ENCODE measurements at regions not wholly inside any gene's neighbourhood (a gene's known extent, or its start where the extent isn't known, plus 50 kb on each side); places are given as distances from the start of the nearest gene placed in this dataset.

DNA sequence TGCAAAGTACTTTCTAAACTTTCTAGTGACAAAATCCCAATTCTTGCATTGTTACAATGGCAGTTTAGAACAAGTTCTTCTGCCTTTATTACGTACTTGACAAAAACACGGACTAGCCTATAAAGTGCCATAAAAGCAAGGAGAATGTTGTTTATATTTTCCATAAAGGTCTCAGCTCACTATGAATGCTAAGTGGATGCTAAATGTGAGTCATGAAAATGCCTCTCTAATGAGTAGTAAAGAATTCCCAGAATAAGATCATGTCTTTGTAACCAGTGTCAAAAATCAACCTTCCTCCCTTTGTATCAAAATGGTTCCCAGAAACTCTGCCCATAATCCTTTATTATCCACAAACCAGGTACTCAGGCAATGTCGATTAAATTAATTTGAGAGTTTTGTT lies 539.8 kb upstream of the SLIT2 start:
- DNase-seq (ENCODE audit: low read depth) = peak; percentile 44

DNA sequence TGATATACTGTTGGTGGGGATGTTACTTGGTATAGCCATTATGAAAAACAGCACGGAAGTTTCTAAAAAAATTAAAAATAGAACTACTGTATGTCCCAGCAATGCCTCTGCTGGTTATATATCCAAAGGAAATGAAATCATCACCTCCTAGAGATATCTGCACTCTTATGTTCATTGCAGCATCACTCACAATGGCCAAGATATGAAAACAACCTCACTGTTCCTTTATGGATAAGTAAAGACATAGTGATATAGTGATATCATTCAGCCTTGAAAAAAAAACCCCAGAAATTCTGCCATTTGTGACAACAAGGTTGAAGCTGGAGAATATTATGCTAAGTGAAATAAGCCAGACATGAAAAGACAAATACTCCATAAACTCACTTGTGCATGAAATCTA lies 543.8 kb upstream of the SLIT2 start:
- no peak for DNase-seq (ENCODE audit: low read depth)

DNA sequence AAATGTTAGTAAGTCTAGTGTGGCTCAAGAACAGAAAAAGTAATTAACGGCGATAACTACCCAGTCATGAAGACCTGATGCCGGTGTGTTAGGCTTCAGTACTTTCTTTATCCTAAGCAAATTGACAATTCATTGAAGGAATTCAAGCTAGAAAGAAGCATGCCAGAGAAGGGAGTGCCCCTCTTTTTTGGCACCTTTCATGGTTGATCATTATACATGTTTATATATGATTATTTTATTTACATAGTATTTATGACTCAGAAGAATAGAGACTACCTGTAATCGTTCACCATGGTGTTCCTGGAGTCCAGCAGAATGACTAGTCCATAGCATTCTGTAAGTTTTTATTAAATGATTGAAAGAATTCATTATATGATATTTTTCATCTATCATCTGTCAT lies 548.3 kb upstream of the SLIT2 start:
- DNase-seq (ENCODE audit: low read depth) = no peak

DNA sequence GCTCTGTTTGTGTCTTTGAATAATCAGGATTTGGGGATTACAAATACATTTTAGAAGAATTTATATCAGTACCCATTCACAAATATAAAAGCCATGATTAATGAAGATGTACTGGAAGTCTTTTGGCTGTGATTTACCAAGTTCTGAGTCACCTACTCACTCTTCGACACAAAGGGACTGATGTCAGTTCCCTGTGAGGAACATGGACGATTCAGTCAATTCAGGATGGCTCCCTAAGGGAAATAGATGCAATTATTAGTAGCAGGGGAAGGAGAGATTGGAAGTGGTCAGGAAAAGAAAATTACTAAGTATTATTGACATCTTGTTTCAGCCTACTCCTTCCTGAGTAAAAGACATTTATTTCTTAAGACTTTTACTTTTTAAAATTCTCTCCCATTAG lies 550.7 kb upstream of the SLIT2 start:
- no peak for DNase-seq (ENCODE audit: low read depth)

DNA sequence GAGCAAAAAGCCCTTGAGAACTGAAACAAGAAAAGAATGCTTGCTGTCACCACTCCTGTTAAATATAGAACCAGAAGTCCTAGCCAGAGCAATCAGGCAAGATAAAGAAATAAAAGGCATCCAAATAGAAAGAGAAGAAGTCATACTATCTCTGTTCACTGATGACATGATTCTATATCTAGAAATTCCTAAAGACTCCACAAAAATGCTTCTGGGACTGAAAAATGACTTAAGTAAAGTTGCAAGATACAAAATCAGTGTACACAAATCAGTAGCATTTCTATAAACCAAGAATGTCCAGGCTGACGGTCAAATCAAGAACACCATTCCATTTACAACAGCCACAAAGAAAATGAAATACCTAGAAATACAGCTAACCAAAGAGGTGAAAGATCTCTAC lies 552.7 kb upstream of the SLIT2 start:
- DNase-seq (ENCODE audit: low read depth) = no peak

DNA sequence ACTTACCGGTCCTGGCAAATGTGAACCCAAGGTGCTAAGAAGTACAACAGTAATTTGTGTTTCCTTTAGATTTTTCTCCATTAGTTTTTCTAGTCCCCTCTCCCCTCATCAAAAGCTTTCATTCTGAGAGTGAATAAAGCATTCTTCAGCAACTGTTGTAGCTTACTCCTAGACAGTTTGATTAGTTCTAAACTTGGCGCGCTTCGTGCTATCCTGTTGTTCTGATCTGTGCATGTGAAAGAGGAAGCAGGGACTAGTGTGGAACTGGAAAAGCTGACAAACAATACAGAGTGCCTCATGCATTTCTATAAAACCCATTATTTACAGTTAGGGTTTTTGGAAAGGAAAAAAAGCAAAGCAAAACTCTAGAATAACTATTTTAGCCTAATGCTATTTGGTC lies 556.9 kb upstream of the SLIT2 start:
- DNase-seq (ENCODE audit: low read depth) = no peak

DNA sequence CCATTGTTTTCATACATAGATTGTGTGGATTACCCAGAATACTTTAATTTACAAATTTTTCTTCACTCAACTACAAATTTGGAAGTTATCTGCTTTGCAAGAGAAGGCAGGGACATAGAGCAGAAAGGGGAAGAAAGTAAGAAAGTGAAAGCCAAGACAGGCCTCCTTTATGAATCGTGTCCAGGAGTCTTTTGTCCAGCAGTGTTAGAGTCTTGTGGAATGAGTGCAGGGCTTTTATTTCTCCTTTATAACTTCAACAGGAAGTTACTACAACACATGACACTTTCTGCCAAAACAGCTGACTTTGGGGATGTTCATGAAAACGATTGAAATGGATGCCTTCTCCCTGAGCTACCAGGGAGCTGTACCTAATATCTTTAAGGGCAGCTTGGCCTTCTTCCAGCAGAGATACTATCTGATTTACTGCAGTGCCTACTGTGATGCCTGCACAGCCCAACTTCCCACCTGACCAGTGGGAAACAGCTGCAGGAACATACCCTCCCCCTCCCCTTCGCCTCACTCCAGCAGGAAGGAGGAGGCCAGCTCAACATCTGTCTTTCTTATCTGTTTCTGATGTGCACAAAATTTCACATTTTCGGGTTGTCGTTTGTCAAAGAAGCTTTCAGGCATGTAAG lies 557.7 kb upstream of the SLIT2 start:
- no peak for DNase-seq (ENCODE audit: low read depth)

DNA sequence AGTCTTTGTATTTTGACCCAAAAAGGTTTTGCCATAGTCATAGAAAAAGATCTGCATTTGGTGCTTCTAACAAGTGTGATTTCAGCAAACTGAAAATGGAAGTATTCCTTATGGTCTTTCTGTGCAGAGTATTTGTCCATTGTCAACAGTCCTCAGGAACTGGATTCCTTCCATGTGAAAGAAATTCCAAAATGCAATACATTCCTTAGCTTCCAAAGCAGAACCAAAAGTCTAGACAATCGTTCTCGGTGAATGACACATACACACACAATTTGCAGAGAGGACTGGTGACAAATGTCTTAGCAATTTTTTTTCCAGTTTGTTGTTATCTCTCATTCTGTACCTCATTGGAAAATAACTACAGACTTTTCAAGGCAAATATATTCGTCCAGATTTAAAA lies 562.2 kb upstream of the SLIT2 start:
- DNase-seq (ENCODE audit: low read depth) = peak; percentile 80

DNA sequence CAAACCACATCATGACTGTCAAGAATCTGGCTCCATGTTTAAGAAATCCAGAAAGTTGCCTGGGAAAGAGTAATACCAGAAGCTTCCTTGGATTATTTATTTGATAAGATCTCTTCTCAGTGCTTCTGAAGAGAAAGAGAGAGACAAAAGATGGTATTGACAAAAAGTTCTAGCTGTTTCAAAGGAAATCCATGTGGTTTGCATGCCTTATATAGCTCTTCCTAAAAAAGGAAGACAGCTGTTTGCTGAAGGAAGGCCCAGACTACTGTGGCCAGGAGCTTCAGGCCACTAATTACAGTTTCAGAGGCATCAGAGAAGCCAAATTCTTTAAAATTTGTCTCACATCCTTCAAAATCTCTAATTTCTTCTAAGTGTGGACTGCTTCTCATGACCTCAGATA lies 565.2 kb upstream of the SLIT2 start:
- DNase-seq (ENCODE audit: low read depth) = no peak

DNA sequence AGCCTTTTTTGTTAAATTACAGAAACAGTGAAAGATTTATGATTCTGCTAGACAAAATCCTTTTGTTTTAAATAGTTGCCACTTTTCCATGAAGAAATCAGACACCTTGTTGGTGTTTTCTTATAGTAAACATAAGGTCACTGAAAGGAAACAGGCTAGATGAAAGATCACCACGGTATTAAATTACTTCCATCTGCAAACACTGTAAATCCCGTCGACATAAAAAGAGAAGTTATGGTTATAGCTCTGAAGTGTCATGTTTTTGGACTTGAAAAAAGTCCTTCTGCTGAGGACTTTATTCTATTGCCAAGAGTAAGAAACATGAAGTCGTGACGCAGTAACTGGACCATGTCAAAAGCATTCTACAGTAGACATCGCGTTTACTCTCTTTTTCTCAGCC lies 567.6 kb upstream of the SLIT2 start:
- DNase-seq (ENCODE audit: low read depth) = no peak

DNA sequence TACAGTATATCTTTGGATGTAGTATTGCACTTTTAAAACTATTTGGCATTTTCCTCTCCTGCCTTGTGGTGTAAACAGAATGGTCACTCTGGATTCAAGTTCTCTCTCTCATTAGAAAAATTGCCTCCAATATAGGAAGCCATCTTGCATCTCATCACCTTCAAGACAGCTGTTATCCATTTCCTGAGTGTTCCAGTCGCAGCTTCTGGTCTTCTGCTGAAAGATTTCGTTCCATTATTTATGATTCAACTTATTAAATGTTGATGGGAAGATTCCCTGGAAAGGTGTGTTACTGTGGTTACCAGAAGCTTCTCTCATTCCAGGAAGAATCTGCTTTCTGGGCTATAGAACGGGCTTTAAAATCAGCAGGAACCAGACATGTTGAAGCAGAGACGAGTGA lies 568.3 kb upstream of the SLIT2 start:
- DNase-seq (ENCODE audit: low read depth) = no peak

DNA sequence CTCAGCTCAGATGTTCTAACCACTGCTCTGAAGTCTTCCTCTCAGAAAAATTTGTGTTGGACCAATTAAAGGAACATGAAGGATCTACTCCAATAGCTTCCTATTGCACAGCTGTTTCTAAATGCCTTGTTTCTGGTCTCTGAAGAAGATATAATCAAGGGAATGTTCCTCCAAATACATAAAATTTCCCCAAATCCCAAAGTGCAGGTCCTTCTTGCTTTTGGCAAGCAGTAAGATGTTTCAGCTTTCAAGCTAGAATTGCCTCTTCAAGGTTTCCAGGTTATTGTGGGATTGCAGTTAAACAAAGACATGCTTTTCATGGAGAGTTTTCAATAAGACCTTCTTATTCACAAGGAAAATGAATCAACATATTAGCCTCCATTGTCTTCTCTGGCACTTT lies 574.5 kb upstream of the SLIT2 start:
- no peak for DNase-seq (ENCODE audit: low read depth)

DNA sequence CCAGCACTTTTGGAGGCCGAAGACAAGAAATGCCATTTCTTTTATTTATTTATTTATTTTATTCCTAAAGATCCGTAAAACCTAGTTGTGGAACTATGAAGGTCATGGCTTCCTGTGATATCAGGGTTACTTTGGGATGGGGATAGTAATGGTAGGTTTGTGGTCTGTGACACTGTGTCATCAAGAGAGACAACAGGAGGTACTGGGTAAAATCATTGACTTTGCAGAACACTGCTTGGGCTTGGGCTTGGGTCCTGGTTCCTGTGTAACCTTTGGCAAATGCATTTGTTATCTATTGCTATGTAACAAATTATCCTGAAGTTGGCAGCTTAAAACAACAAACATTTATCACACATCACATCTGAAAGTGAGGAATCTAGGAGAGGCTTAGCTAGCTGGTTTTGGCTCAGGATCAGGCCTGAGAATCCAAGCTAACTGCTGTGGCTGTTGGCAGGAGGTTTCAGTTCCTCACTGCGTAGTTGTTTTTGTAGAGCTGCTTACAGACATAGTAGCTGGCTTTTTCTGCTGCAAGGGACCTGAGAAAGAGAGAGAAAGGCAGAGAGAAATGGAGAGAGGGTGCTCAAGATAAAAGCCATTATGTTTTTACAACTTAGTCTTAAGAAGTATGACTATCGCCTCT lies 576.4 kb upstream of the SLIT2 start:
- DNase-seq (ENCODE audit: low read depth) = peak; percentile 9

DNA sequence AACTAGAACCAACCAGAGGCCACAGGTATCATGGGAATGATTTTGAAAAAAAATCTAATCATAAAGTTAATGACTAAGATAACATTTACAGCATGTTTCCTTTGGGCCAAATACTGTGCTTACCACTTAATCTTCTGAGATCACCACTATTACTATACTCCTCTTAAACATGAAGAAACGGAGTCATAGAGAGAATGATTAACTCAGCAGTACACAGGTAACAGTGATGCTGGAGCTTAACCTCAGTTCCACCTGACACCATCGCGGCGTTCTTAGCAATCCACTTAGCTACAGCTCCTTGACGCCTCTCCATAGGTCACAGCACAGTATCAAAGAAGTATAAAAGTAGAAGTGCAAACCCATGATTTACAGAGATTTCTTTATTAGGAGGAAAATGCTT lies 592.6 kb upstream of the SLIT2 start:
- no peak for DNase-seq (ENCODE audit: low read depth)

DNA sequence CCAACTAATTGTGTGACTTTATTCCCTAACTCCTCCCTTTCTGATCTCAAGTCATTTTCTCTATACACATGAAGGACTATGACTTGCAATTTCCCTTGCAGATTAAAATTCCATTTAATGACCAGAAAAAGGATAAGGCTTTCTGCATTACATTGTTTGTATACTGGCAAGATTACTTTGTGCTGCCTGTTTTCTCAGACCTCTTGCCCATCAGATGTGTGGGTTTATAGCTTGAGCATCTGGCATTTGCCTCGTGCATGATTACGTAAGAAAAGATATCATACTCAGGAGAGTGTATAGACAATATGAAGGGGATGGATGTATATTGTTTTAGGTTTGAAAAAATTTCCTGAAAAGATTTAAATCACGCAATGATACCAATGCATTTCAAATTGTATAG lies 593.8 kb upstream of the SLIT2 start:
- no peak for DNase-seq (ENCODE audit: low read depth)

DNA sequence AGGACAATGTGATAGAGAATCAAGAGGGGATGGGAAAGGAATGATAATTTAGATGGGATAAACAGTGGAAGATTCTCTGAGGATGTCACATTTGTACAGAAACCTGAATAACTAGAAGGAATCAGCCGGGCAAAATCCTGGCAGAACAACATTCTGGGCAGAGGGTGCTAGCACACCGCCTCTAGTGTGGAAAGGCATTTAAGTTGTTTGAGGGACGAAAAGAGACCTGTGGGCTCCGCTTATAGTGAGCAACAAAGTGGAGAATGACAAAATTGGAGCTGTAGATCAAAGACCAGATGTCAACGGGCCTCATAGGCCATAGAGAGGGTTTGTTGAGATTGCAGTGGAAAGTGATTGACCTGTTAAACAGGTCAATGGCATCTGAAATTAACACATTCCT lies 596.0 kb upstream of the SLIT2 start:
- no peak for DNase-seq (ENCODE audit: low read depth)

DNA sequence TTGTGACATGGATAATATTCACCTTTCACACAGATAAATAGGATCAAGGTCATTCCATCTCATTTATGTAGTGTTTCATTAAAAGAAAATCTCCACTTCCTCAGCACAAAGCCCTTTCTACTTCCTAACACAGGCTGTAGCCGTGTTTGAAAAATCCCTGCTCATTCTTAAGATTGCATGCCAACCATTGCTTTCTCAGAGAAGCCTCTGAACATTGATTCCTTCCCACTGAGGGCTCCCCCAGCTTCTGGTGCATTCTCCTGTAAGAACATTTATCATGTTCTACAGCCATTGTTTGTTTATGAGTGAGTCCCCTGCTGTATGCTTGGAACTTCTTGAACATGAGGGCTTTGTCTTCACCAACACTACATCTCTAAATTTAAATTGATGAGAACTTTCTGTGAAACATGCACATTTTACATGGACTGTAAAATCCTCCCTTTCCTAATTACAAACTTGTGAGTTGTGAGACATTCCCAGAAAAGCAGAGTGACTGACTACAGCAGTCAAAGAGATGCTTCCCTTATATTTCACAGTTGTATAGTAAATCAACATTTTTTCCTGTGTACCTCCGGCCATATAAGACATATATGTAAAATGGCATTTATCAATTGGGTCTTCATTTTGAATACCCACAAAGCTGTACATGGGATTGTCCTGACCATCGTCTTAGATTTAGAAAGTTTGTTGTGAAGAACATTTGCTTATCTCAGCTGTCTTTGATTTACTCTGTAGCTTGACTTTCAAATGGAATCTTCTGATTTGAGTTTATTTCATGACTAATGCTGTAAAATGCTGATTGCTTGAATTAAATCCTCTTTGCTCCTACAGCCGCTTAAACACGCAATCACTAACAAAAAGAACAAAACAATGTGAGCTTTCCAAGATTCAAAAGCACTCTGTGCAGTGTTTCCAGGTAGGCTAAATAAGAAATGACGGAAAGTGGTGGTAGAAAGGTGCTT lies 600.5 kb upstream of the SLIT2 start:
- no peak for DNase-seq (ENCODE audit: low read depth)

DNA sequence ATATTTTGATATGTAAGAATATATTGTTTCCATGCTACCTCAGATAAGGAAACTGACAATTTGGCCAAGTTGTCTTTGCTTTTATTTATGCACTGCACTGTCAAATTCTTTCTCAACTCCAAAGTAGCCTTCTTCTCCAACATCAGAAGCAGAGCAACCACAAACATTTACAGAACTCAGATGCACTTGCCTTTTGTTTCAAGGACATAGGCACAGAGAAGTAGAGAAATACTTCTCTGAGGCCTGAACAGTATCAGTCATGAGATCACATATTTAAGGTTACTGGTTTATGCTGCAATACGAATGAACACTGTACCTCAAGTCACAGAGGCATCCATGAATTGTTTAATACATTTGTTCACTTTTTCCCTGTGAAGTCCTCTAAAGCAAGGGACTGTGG lies 606.1 kb upstream of the SLIT2 start:
- no peak for DNase-seq (ENCODE audit: low read depth)

DNA sequence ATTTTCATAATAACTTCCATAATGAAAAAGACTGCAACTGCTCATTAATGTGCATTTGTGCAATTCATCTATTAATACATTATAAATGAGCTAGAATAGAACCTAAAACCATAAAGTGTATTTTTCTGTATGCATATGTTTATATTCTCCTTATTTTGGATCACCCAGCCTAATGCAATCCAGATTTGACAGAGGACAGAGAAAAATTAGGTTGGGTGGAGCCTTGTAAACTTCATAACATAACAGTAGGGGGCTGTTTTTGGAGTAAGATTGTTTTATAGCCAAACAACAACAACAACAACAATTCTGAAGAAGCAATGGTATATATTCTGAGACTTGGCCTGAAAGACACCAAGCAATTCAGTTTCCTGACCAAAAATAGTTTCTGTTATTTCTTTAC lies 615.3 kb upstream of the SLIT2 start:
- no peak for DNase-seq (ENCODE audit: low read depth)

DNA sequence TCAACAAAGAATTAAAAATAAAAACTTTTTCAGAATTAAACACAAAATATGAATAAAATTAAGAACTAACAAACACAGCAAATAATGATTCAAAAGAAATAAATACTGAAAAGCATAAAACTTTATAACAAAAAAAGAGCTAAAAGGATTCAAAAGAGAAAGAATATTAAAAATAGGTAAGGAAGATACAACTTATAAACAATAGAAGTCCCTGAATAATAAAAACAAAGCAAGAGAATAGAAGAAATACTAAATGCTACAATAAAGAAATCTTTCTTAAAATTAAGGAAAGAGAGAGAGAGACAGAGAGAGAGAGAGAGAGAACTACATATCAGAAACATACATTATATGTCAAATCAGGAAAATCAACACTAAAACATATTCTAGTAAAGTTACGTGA lies 619.9 kb upstream of the SLIT2 start:
- DNase-seq (ENCODE audit: low read depth) = no peak

DNA sequence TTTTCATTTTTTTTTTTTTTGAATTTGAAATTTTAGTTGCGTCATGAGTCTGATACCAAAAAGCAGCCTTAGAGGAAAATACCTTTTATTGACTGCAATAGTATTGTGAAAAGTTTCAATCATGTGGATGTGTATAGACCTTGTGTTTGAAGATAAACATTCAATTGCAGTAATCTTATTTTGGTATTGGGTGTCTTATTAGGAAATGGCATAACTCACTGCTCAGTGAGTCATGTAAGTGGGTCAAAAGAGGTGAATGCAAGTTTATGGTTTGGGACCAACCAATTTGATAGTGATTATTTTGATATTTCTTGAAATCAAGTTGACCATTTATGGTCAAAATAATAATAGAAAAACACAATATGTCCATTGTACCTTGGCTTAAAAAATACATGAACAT lies 627.8 kb upstream of the SLIT2 start:
- no peak for DNase-seq (ENCODE audit: low read depth)

DNA sequence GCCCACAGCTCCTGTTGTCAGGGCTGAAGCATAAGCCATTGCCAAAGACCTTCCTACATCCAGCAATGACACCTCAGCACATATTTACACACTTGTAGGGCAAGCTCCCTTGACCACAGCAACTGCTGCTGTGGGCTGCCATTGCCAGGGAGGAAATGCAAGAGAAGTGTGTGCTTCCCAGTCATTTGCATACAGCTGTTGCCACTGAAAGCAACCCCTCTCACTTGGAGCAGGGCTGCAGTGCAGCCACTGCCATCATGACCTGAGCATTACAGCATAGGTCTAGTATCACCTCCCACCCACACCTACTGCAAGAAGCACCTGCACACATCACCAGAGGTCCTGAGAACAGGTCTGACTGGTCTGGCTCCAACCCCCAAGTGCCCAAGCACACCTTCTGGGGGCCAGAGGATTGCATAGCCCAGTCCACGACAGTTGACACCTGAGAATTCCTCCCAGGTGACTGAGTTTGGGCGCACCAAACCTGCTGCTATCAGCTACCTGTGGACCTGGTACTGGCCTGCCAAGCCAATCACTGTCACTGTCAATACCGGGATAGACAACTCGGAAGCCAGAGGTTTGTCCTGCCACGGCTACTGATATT lies 636.5 kb upstream of the SLIT2 start:
- no peak for DNase-seq (ENCODE audit: low read depth)

DNA sequence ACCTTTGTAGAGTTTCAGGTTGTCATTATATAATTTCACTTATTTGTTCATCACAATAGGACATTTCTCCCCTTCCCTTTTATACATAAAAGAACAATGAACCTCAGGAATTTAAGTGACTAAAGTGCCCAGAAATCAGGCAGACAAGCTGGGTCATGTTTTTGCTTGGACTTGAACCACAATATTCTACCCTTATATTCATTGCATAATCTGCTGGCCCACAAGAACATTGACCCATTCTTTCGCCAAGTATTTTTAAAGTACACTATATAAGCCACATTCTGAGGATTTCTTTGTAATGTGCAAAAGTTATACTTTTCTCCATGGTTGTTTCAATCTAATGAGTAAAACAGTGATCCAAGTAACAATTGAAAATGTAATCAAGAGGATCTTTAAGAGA lies 637.5 kb upstream of the SLIT2 start:
- no peak for DNase-seq (ENCODE audit: low read depth)
